Panc1 (cell line): ENCODE measurements at regions not wholly inside any gene's neighbourhood (a gene's known extent, or its start where the extent isn't known, plus 50 kb on each side); places are given as distances from the start of the nearest gene placed in this dataset.

Experiments
- ATAC-seq: fragments of 200-7000 bp; cut with Tn5 transposase; 2 replicates; pipeline ENCODE4 v1.9.1; 2020; ENCODE audit warnings: mild to moderate bottlenecking, moderate library complexity
- BruUV-seq: library from RNA; stranded (reverse); fragments of 400-500 nt; replicated peaks from 2 replicates; lab custom pipeline; 2021; lab: Mats Ljungman, UMichigan
- CTCF ChIA-PET: fragments of 300-600 bp; sonication (Branson Sonifier 250); formaldehyde crosslinking; loops from one replicate; lab custom pipeline; 2022; ENCODE audit warnings: antibody characterized with exemption; lab: Charles Lee
- POLR2A ChIA-PET: fragments of 300-600 bp; sonication (Branson Sonifier 250); formaldehyde crosslinking; loops from one replicate; lab custom pipeline; 2022; ENCODE audit warnings: antibody characterized with exemption; lab: Charles Lee
- DNase-seq: peaks from one replicate; pipeline ENCODE4 v3.0.0-alpha.2; 2010; ENCODE audit warnings: low read depth, low spot score
- H3K27ac ChIP-seq: 2 replicates; pipeline ENCODE4 v1.5.1; 2011; ENCODE audit warnings: mild to moderate bottlenecking, low read length, inconsistent platforms
- H3K27me3 ChIP-seq: fragments of 200-500 bp; sonication (Bioruptor generic); 2 replicates; pipeline ENCODE4 v1.6.0; 2014; ENCODE audit warnings: low read length, inconsistent platforms; ENCODE audit not compliant: control insufficient read depth, insufficient read depth
- H3K36me3 ChIP-seq: fragments of 200-500 bp; sonication (Bioruptor generic); 2 replicates; pipeline ENCODE4 v1.5.1; 2014; ENCODE audit warnings: inconsistent platforms, mild to moderate bottlenecking, low read length, moderate library complexity; ENCODE audit not compliant: control insufficient read depth, insufficient read depth
- H3K4me1 ChIP-seq: 2 replicates; pipeline ENCODE4 v1.5.1; 2011; ENCODE audit warnings: inconsistent platforms, mild to moderate bottlenecking, low read length, moderate library complexity; ENCODE audit not compliant: control insufficient read depth, insufficient read depth
- H3K4me3 ChIP-seq, 2 experiments: 2 replicates each; pipeline ENCODE4 v1.5.1; 2011 to 2012; ENCODE audit warnings: low read depth in 2 of 2, low read length in 2 of 2, mild to moderate bottlenecking in 2 of 2, inconsistent platforms in 1 of 2, moderate library complexity in 1 of 2
- H3K9me3 ChIP-seq: fragments of 200-500 bp; sonication (Bioruptor generic); 2 replicates; pipeline ENCODE4 v1.5.1; 2014; ENCODE audit warnings: low read depth, mild to moderate bottlenecking, inconsistent platforms, low read length, moderate library complexity; ENCODE audit not compliant: control insufficient read depth, insufficient read depth
- POLR2AphosphoS5 ChIP-seq: IDR thresholded peaks from 2 replicates; pipeline ENCODE4 v1.6.1; 2012; ENCODE audit warnings: mild to moderate bottlenecking, low read depth, low read length, moderate library complexity
- SIN3A ChIP-seq: IDR thresholded peaks from 2 replicates; pipeline ENCODE4 v1.6.1; 2012; ENCODE audit warnings: low read depth, mild to moderate bottlenecking, low read length, moderate library complexity, borderline replicate concordance; ENCODE audit not compliant: insufficient read depth
- TCF7L2 ChIP-seq: IDR thresholded peaks from 2 replicates; pipeline ENCODE4 v1.6.1; 2011; ENCODE audit warnings: mild to moderate bottlenecking, low read depth, low read length, inconsistent platforms
- in situ Hi-C: cut with HindIII; loops from 2 replicates; pipeline ENCODE4 v1.10.0; 2016; ENCODE audit warnings: low sequenced_read_pairs, low pct_unique_long_range_greater_than_20kb
- intact Hi-C: fragments of 100-400 bp; cut with micrococcal nuclease; formaldehyde crosslinking; loops from one replicate; pipeline ENCODE4 v1.10.0; 2022; ENCODE audit not compliant: unreplicated experiment
- TF ChIP-seq, protein P1 (sequence below), 2 experiments: IDR thresholded peaks; 2 replicates each; pipeline ENCODE4 v1.6.1; 2011 to 2012; ENCODE audit warnings: low read depth in 2 of 2, control low read depth in 1 of 2, low read length in 1 of 2, mild to moderate bottlenecking in 1 of 2, moderate library complexity in 1 of 2; ENCODE audit not compliant: insufficient read depth in 1 of 2
- TF ChIP-seq, protein P2 (sequence below): fragments of 450-650 bp; IDR thresholded peaks from 2 replicates; pipeline ENCODE4 v1.5.1; 2017; ENCODE audit warnings: mild to moderate bottlenecking

DNA sequence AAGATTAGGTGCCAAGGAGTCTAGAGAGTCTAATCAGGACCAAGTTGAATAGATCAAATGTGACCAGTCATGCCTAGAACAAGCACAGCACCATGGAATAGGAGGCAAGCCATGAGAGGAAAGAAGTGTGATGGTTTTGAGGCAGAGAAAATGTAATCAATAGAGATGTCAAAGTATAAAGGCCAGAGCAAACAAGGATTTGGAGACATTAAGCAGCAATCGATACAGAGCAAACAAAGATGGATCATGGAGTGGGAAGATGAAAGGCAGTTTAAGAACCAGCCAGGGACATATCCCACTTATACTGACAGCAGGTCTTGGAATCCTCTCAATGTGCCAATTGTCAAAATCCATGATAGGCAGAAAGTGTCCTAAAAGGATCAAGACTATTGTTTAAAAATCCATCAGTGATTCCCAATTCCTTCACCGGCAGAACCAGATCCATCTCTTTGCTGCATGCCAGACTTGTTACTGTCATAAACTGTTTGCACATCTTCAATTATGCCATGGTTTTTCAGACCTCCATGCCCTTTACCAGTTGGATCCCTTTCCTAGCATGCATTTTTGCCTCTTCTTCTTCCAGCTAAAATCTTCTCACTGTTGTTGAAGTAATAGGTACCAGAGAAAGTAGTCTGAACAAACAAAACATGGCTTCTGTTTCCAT is 520.7 kb upstream of the ARX start:
- DNase-seq = no peak
- Histone ChIP-seq H3K27me3 (no peaks in the 10 kb centered on the region), H3K9me3 (no peaks in the 10 kb centered on the region), H3K4me3 (no peak overlapping the region), H3K4me1 (no peaks in the 10 kb centered on the region), H3K36me3 (no peaks in the 10 kb centered on the region), H3K27ac (no peak overlapping the region)
- TF ChIP-seq SIN3A = no peak
- TF ChIP-seq TCF7L2 = no peak
- TF ChIP-seq, protein P1, sequence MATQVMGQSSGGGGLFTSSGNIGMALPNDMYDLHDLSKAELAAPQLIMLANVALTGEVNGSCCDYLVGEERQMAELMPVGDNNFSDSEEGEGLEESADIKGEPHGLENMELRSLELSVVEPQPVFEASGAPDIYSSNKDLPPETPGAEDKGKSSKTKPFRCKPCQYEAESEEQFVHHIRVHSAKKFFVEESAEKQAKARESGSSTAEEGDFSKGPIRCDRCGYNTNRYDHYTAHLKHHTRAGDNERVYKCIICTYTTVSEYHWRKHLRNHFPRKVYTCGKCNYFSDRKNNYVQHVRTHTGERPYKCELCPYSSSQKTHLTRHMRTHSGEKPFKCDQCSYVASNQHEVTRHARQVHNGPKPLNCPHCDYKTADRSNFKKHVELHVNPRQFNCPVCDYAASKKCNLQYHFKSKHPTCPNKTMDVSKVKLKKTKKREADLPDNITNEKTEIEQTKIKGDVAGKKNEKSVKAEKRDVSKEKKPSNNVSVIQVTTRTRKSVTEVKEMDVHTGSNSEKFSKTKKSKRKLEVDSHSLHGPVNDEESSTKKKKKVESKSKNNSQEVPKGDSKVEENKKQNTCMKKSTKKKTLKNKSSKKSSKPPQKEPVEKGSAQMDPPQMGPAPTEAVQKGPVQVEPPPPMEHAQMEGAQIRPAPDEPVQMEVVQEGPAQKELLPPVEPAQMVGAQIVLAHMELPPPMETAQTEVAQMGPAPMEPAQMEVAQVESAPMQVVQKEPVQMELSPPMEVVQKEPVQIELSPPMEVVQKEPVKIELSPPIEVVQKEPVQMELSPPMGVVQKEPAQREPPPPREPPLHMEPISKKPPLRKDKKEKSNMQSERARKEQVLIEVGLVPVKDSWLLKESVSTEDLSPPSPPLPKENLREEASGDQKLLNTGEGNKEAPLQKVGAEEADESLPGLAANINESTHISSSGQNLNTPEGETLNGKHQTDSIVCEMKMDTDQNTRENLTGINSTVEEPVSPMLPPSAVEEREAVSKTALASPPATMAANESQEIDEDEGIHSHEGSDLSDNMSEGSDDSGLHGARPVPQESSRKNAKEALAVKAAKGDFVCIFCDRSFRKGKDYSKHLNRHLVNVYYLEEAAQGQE (IDR thresholded peaks at IDR 0.05; ENCODE audit: insufficient read depth in 1 of 2, low read depth in 2 of 2, low read length in 1 of 2) = no peak
- TF ChIP-seq POLR2AphosphoS5 = no peak
- TF ChIP-seq, protein P2, sequence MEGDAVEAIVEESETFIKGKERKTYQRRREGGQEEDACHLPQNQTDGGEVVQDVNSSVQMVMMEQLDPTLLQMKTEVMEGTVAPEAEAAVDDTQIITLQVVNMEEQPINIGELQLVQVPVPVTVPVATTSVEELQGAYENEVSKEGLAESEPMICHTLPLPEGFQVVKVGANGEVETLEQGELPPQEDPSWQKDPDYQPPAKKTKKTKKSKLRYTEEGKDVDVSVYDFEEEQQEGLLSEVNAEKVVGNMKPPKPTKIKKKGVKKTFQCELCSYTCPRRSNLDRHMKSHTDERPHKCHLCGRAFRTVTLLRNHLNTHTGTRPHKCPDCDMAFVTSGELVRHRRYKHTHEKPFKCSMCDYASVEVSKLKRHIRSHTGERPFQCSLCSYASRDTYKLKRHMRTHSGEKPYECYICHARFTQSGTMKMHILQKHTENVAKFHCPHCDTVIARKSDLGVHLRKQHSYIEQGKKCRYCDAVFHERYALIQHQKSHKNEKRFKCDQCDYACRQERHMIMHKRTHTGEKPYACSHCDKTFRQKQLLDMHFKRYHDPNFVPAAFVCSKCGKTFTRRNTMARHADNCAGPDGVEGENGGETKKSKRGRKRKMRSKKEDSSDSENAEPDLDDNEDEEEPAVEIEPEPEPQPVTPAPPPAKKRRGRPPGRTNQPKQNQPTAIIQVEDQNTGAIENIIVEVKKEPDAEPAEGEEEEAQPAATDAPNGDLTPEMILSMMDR = no peak
- ATAC-seq = no peak
- ChIA-PET CTCF (no interaction called here), POLR2A (no interaction called here)
- BruUV-seq = no TSS peak
- in situ Hi-C loops (no loop called here), intact Hi-C loops (no loop called here)

DNA sequence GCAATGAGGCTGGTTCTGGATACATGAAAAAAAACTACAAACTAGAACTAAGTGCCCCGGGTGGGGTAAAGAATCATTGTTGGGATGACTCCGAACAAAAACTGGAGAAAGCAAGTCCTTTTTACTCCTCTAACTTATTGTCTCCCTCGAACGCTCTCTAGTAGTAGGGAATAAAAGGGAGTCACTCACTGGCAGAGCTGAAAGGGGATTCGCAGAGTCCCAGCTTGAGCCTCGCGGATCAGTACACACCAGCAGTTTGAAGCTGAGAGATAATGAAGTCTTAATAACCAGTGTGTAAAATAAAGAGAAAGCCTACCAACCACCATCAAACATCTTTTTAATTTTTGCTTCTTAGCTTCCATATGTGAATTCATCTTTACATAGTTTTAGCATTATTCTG is 521.9 kb upstream of the ARX start:
- Histone ChIP-seq H3K4me3 (no peak overlapping the region), H3K4me1 (no peaks in the 10 kb centered on the region), H3K27ac (no peak overlapping the region), H3K9me3 (no peaks in the 10 kb centered on the region), H3K27me3 (no peaks in the 10 kb centered on the region), H3K36me3 (no peaks in the 10 kb centered on the region)
- no peak for ATAC-seq
- TF ChIP-seq SIN3A (no peak), POLR2AphosphoS5 (no peak), TCF7L2 (no peak)
- TF ChIP-seq, protein P2 = no peak
- TF ChIP-seq, protein P1 (IDR thresholded peaks at IDR 0.05; ENCODE audit: insufficient read depth in 1 of 2, low read depth in 2 of 2, low read length in 1 of 2) = no peak
- POLR2A ChIA-PET = no interaction called here
- no TSS peak for BruUV-seq
- in situ Hi-C loops (no loop called here), intact Hi-C loops (no loop called here)
- DNase-seq = no peak
- CTCF ChIA-PET = no interaction called here
